H1 (cell line): ENCODE measurements at regions not wholly inside any gene's neighbourhood (a gene's known extent, or its start where the extent isn't known, plus 50 kb on each side); places are given as distances from the start of the nearest gene placed in this dataset.

ENCODE experiments used
- CTCF ChIA-PET: fragments of 300-600 bp; sonication (Branson Sonifier 250); formaldehyde crosslinking; loops from one replicate; lab custom pipeline; 2021; ENCODE audit not compliant: partially characterized antibody; lab: Charles Lee
- POLR2A ChIA-PET: fragments of 300-600 bp; sonication (Branson Sonifier 250); formaldehyde crosslinking; loops from one replicate; lab custom pipeline; 2021; ENCODE audit warnings: inconsistent platforms; ENCODE audit not compliant: partially characterized antibody; lab: Charles Lee
- DNase-seq, 2 experiments: peaks; one replicate each; pipeline versions ENCODE4 v3.0.0 to v3.0.0-alpha.2; 2010 to 2022; ENCODE audit warnings: low spot score in 2 of 2, low read depth in 1 of 2, mixed read lengths in 1 of 2
- FAIRE-seq: peaks from 2 replicates; lab custom pipeline; 2011; peaks lifted over from hg19 to GRCh38; lab: Jason Lieb, UNC
- H2AFZ ChIP-seq: 2 replicates; pipeline ENCODE4 v1.8.1; 2012; ENCODE audit warnings: low read length, inconsistent platforms
- H2AK5ac ChIP-seq: 2 replicates; pipeline ENCODE4 v1.6.1; 2013; ENCODE audit warnings: low read depth, low read length
- H2BK120ac ChIP-seq: replicated peaks from 2 replicates; pipeline ENCODE3; 2013; ENCODE audit warnings: low read depth, low read length, inconsistent platforms
- H2BK12ac ChIP-seq: 2 replicates; pipeline ENCODE4 v1.6.1; 2013; ENCODE audit warnings: low read depth, low read length
- H2BK15ac ChIP-seq: 2 replicates; pipeline ENCODE4 v1.6.1; 2013; ENCODE audit warnings: low read length
- H2BK20ac ChIP-seq: 2 replicates; pipeline ENCODE4 v1.6.1; 2013; ENCODE audit warnings: low read length
- H2BK5ac ChIP-seq: 2 replicates; pipeline ENCODE4 v1.6.1; 2013; ENCODE audit warnings: low read depth, low read length
- H3K14ac ChIP-seq: 2 replicates; pipeline ENCODE4 v1.6.1; 2013; ENCODE audit warnings: inconsistent platforms; ENCODE audit not compliant: insufficient read length
- H3K18ac ChIP-seq: 2 replicates; pipeline ENCODE4 v1.6.1; 2013; ENCODE audit warnings: low read length; ENCODE audit errors: extremely low read depth
- H3K23ac ChIP-seq: 2 replicates; pipeline ENCODE4 v1.6.1; 2013; ENCODE audit warnings: inconsistent platforms; ENCODE audit not compliant: insufficient read length
- H3K23me2 ChIP-seq: 2 replicates; pipeline ENCODE4 v1.6.1; 2013; ENCODE audit warnings: low read depth, low read length
- H3K27ac ChIP-seq: 2 replicates; pipeline ENCODE4 v1.6.1; 2011; ENCODE audit warnings: low read depth, low read length, inconsistent platforms
- H3K27me3 ChIP-seq, 4 experiments: replicated peaks in 1 of 4; 1 replicate in 1 of 4; 2 replicates in 3 of 4; pipeline versions ENCODE4 v1.6.1 to v1.8.1; 2011 to 2013; ENCODE audit warnings: low read length in 3 of 4, mild to moderate bottlenecking in 3 of 4, inconsistent platforms in 2 of 4, mixed read lengths in 2 of 4, moderate library complexity in 1 of 4; ENCODE audit not compliant: control insufficient read depth in 3 of 4, insufficient read depth in 3 of 4; ENCODE audit errors: extremely low read depth in 1 of 4
- H3K36me3 ChIP-seq, 4 experiments: 2 replicates each; pipeline versions ENCODE4 v1.6.1 to v1.8.1; 2011 to 2013; ENCODE audit warnings: mild to moderate bottlenecking in 4 of 4, low read length in 3 of 4, moderate library complexity in 2 of 4, control low read depth in 1 of 4, inconsistent platforms in 1 of 4; ENCODE audit not compliant: insufficient read depth in 4 of 4, control insufficient read depth in 2 of 4
- H3K4ac ChIP-seq: replicated peaks from 2 replicates; pipeline ENCODE3; 2013; ENCODE audit warnings: low read length, low read depth, mixed read lengths, inconsistent platforms; ENCODE audit not compliant: insufficient read length
- H3K4me1 ChIP-seq, 4 experiments: replicated peaks in 1 of 4; 1 replicate in 1 of 4; 2 replicates in 3 of 4; pipeline versions ENCODE4 v1.6.1 to v1.8.1; 2011 to 2013; ENCODE audit warnings: low read length in 3 of 4, inconsistent platforms in 2 of 4, mixed read lengths in 1 of 4; ENCODE audit not compliant: insufficient read depth in 4 of 4, control insufficient read depth in 3 of 4
- H3K4me2 ChIP-seq, 2 experiments: 2 replicates each; pipeline versions ENCODE4 v1.6.1 to v1.8.1; 2011 to 2013; ENCODE audit warnings: low read depth in 2 of 2, low read length in 2 of 2, control low read depth in 1 of 2, inconsistent platforms in 1 of 2, mild to moderate bottlenecking in 1 of 2; ENCODE audit not compliant: insufficient read depth in 1 of 2
- H3K4me3 ChIP-seq, 4 experiments: fragments of 200-600, 300-600 bp in 1 of 4; sonication (generic), shearing (Covaris generic), sonication (Bioruptor Twin) in 1 of 4; 2 replicates each; pipeline versions ENCODE4 v1.5.1 to v1.8.1; 2011 to 2016; ENCODE audit warnings: low read length in 4 of 4, low read depth in 3 of 4, control low read depth in 2 of 4, inconsistent platforms in 2 of 4, mild to moderate bottlenecking in 2 of 4, mixed read lengths in 1 of 4, moderate library complexity in 1 of 4; ENCODE audit not compliant: insufficient read depth in 2 of 4; ENCODE audit errors: extremely low read depth in 1 of 4
- H3K56ac ChIP-seq: replicated peaks from 2 replicates; pipeline ENCODE3; 2013; ENCODE audit warnings: low read depth, mild to moderate bottlenecking, mixed read lengths, low read length, inconsistent platforms; ENCODE audit not compliant: insufficient read length
- H3K79me1 ChIP-seq: 2 replicates; pipeline ENCODE4 v1.6.1; 2013; ENCODE audit warnings: low read depth, low read length, control low read depth
- H3K79me2 ChIP-seq, 2 experiments: 2 replicates each; pipeline versions ENCODE4 v1.6.1 to v1.8.1; 2012 to 2013; ENCODE audit warnings: low read length in 2 of 2, mild to moderate bottlenecking in 2 of 2, inconsistent platforms in 1 of 2; ENCODE audit not compliant: insufficient read depth in 2 of 2, control insufficient read depth in 1 of 2
- H3K9ac ChIP-seq, 4 experiments: replicated peaks in 1 of 4; 1 replicate in 1 of 4; 2 replicates in 3 of 4; pipeline versions ENCODE4 v1.6.1 to v1.8.1; 2011 to 2013; ENCODE audit warnings: low read depth in 3 of 4, low read length in 3 of 4, control low read depth in 2 of 4, mild to moderate bottlenecking in 2 of 4, moderate library complexity in 2 of 4, inconsistent platforms in 1 of 4; ENCODE audit errors: extremely low read depth in 1 of 4
- H3K9me3 ChIP-seq, 2 experiments: 2 replicates each; pipeline versions ENCODE4 v1.6.1 to v1.8.1; 2012 to 2013; ENCODE audit warnings: mild to moderate bottlenecking in 2 of 2, moderate library complexity in 2 of 2, control low read depth in 1 of 2, inconsistent platforms in 1 of 2, low read depth in 1 of 2, low read length in 1 of 2, mixed read lengths in 1 of 2; ENCODE audit not compliant: insufficient read depth in 2 of 2
- H4K20me1 ChIP-seq, 2 experiments: replicated peaks in 1 of 2; 2 replicates each; pipeline versions ENCODE3 to v1.8.1; 2011 to 2013; ENCODE audit warnings: inconsistent platforms in 2 of 2, low read length in 2 of 2, mild to moderate bottlenecking in 1 of 2; ENCODE audit not compliant: insufficient read depth in 2 of 2, control insufficient read depth in 1 of 2
- H4K5ac ChIP-seq: 2 replicates; pipeline ENCODE4 v1.6.1; 2013; ENCODE audit warnings: low read length, low read depth, mixed read lengths, inconsistent platforms; ENCODE audit not compliant: insufficient read length
- H4K8ac ChIP-seq: 2 replicates; pipeline ENCODE4 v1.8.0; 2013; ENCODE audit warnings: mild to moderate bottlenecking, moderate library complexity, low read length, inconsistent platforms; ENCODE audit not compliant: insufficient read depth; ENCODE audit errors: extremely low read depth
- H4K91ac ChIP-seq: replicated peaks from 2 replicates; pipeline ENCODE3; 2013; ENCODE audit warnings: low read length, mixed read lengths, inconsistent platforms; ENCODE audit not compliant: insufficient read length
- HDAC2 ChIP-seq, 2 experiments: fragments of 300-600 bp in 1 of 2; sonication (generic) in 1 of 2; IDR thresholded peaks; 2 replicates each; pipeline ENCODE4 v1.6.1; 2011 to 2012; ENCODE audit warnings: low read depth in 2 of 2, low read length in 2 of 2, mild to moderate bottlenecking in 2 of 2, moderate library complexity in 2 of 2, borderline replicate concordance in 1 of 2, inconsistent platforms in 1 of 2
- JUND ChIP-seq: IDR thresholded peaks from 2 replicates; pipeline ENCODE4 v1.6.1; 2011; ENCODE audit warnings: mild to moderate bottlenecking, improper control_type of control experiment, low read length
- KDM4A ChIP-seq: IDR thresholded peaks from one replicate; pipeline ENCODE4 v1.7.1; 2012; ENCODE audit warnings: low read depth, mild to moderate bottlenecking, moderate library complexity, low read length, inconsistent platforms; ENCODE audit not compliant: severe bottlenecking
- NANOG ChIP-seq: IDR thresholded peaks from 2 replicates; pipeline ENCODE4 v1.6.1; 2011; ENCODE audit warnings: low read length, low read depth, mild to moderate bottlenecking, inconsistent platforms; ENCODE audit not compliant: insufficient read depth, poor library complexity, severe bottlenecking
- PHF8 ChIP-seq: fragments of 200-600 bp; sonication (generic); conservative IDR thresholded peaks from 2 replicates; pipeline ENCODE4 v1.7.1; 2012; ENCODE audit warnings: low read depth, mild to moderate bottlenecking, inconsistent platforms, low read length, moderate library complexity
- TAF7 ChIP-seq: optimal IDR thresholded peaks from 2 replicates; pipeline ENCODE3; 2011; ENCODE audit warnings: low read depth, mild to moderate bottlenecking, inconsistent platforms, low read length, moderate library complexity, borderline replicate concordance
- TCF12 ChIP-seq: IDR thresholded peaks from 2 replicates; pipeline ENCODE4 v1.6.1; 2011; ENCODE audit warnings: low read depth, mild to moderate bottlenecking, low read length
- WGBS, 2 experiments: shearing (Covaris generic) in 1 of 2; methylation state at CpG; one replicate each; pipeline versions ENCODE4 v1.1.6 to v1.1.7; 2013 to 2015; ENCODE audit warnings: low lambda C conversion rate in 2 of 2, mixed read lengths in 2 of 2, inconsistent platforms in 1 of 2, low coverage in 1 of 2, missing lambda C conversion rate in 1 of 2; ENCODE audit not compliant: insufficient replicate concordance in 2 of 2, insufficient coverage in 1 of 2, insufficient read length in 1 of 2; ENCODE audit errors: extremely low coverage in 1 of 2, missing lambda C conversion rate in 1 of 2; 5-methylcytosine and 5-hydroxymethylcytosine counted together
- TF ChIP-seq, protein P1 (sequence below), 3 experiments: IDR thresholded peaks; 1 replicate in 2 of 3; 2 replicates in 1 of 3; pipeline versions ENCODE4 v1.5.1 to v1.6.1; 2011; ENCODE audit warnings: low read length in 3 of 3, mild to moderate bottlenecking in 3 of 3, inconsistent platforms in 2 of 3, low read depth in 1 of 3, moderate library complexity in 1 of 3; ENCODE audit not compliant: insufficient read depth in 1 of 3; ENCODE audit errors: control extremely low read depth in 1 of 3

DNA sequence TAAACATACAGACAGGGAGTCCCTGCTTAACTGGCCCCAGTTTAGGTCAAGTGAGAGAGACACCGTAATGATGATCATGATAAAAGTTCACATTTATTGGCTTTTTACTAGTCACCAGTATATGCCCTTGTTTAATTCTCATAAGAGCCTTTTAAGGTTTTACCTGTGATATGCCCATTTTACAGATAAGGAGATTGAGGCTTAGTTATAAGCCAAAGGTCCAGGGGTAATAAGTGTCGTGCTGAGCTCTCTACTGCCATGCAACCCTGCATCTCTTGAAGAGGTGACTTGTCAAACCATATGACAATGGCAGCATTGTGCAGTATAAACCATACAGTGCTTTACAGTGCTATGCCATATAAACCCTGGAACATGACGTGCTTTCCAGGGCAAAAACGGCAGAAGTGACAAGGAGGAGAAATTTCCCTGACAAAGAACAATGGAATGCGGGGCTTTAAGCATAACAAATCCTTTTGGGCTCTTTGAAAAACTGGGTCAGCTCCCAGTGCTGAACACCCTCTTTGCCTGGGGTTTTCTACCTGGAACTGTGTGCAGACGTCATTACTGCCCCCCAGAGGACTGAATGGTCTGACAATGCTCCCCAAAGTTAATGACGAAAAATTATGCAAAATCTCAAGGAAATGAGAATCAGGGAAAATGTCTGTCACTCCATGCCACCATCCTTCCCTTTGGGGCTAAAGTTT lies 59.7 kb upstream of the C14orf132 start:
- H3K4me2 ChIP-seq = peak overlapping the region; percentile 51 to 54
- H3K4me3 ChIP-seq = peak overlapping the region in 2 of 4 experiments; percentile 14 to 36; a peak in 2 of 8 replicates
- H3K79me1 ChIP-seq = no peaks in the 10 kb centered on the region
- no peaks in the 10 kb centered on the region for H3K27me3 ChIP-seq
- no peak overlapping the region for H2AFZ ChIP-seq
- H3K27ac ChIP-seq = peak overlapping the region; percentile 88
- no peaks in the 10 kb centered on the region for H3K36me3 ChIP-seq
- H2BK5ac ChIP-seq = peak overlapping the region; percentile 87
- no peak overlapping the region for H3K23ac ChIP-seq
- peak overlapping the region; percentile 94; the same call in 1 of the 2 replicates for H2AK5ac ChIP-seq
- H2BK120ac ChIP-seq = peak overlapping the region; percentile 96
- H3K4ac ChIP-seq = peak overlapping the region; percentile 72
- DNase-seq (peak; percentile 57 to 58), FAIRE-seq (peak; percentile 98)
- H4K20me1 ChIP-seq = no peaks in the 10 kb centered on the region
- H4K91ac ChIP-seq = peak overlapping the region; percentile 95
- no peak overlapping the region for H3K14ac ChIP-seq
- no peak overlapping the region for H4K8ac ChIP-seq
- H2BK20ac ChIP-seq = peak overlapping the region; percentile 98
- 18% methylated on average over 7 of the region's 7 CpGs; no CpG with 5 or more reads in 1 of the 2 experiments for WGBS, 2 experiments
- H3K23me2 ChIP-seq = no peaks in the 10 kb centered on the region
- peaks cover 15 to 28% (median 25%) of the 10 kb centered on the region in 4 experiments for H3K4me1 ChIP-seq
- no peaks in the 10 kb centered on the region for H3K9me3 ChIP-seq
- peak overlapping the region in 1 of 4 experiments; percentile 44; a peak in 2 of 7 replicates for H3K9ac ChIP-seq
- H4K5ac ChIP-seq = peak overlapping the region; percentile 79
- POLR2A ChIA-PET = interaction anchor here (0.9 to 5.6 kb wide), 14 partner anchors 11 to 206 kb away, joined by 3 to 34 read pairs (median 4); no protein-coding TSS in a partner anchor
- H3K79me2 ChIP-seq = no peaks in the 10 kb centered on the region
- H3K18ac ChIP-seq = peak overlapping the region; percentile 96
- peak overlapping the region; percentile 95 for H2BK12ac ChIP-seq
- H3K56ac ChIP-seq = peak overlapping the region; percentile 50
- 0 out of 2 replicates have a peak overlapping the region, but pooled peaks have one; percentile 54 for H2BK15ac ChIP-seq
- CTCF ChIA-PET = interaction anchor here (0.6 to 8.9 kb wide), 29 partner anchors 10 to 413 kb away, joined by 3 to 81 read pairs (median 4); partner anchors contain the start of gene TCL1B
- TF ChIP-seq HDAC2 (IDR thresholded peaks at IDR 0.05; ENCODE audit: borderline replicate concordance in 1 of 2, low read depth in 2 of 2, low read length in 2 of 2) (peak in 1 of 2 experiments; percentile 100; a peak in 2 of 4 replicates), KDM4A (no peak), PHF8 (no peak), TCF12 (0 out of 2 replicates have a peak, but pooled peaks have one; percentile 18), NANOG (no peak), JUND (peak; percentile 69; the same call in 1 of the 2 replicates), TAF7 (no peak)
- TF ChIP-seq, protein P1, sequence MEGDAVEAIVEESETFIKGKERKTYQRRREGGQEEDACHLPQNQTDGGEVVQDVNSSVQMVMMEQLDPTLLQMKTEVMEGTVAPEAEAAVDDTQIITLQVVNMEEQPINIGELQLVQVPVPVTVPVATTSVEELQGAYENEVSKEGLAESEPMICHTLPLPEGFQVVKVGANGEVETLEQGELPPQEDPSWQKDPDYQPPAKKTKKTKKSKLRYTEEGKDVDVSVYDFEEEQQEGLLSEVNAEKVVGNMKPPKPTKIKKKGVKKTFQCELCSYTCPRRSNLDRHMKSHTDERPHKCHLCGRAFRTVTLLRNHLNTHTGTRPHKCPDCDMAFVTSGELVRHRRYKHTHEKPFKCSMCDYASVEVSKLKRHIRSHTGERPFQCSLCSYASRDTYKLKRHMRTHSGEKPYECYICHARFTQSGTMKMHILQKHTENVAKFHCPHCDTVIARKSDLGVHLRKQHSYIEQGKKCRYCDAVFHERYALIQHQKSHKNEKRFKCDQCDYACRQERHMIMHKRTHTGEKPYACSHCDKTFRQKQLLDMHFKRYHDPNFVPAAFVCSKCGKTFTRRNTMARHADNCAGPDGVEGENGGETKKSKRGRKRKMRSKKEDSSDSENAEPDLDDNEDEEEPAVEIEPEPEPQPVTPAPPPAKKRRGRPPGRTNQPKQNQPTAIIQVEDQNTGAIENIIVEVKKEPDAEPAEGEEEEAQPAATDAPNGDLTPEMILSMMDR (IDR thresholded peaks at IDR 0.05; ENCODE audit: control extremely low read depth in 1 of 3, insufficient read depth in 1 of 3, low read depth in 1 of 3, low read length in 3 of 3) = peak; percentile 25 to 58 (median 54)
